ENCODE measurements at regions not wholly inside any gene's neighbourhood (a gene's known extent, or its start where the extent isn't known, plus 50 kb on each side); places are given as distances from the start of the nearest gene placed in this dataset.

DNA sequence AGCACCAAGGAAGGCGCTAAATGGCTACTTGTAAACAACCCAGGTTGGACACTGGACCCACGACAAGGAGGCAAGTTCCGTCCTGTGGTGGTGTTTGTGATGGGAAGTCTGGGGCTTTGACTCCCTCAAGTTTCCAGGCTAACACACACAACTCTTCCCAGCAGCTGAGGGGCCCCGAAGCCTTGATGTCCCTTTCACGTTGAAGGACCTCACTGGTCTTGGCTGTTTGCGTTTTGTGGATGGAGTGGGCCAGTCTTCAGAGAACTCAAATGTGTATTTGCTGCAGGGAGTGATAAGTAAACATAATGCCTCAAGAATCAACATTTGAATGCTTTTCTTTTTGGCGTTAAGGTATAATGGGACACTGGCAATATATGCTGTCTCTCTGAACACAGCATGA is 199.2 kb downstream of the TM9SF2 start:
- Histone ChIP-seq H3K27ac (no peak overlapping the region), H3K4me1 (no peaks in the 10 kb centered on the region), H3K9me3 (no peaks in the 10 kb centered on the region), H3K36me3 (no peaks in the 10 kb centered on the region), H3K4me3 (no peak overlapping the region), H3K27me3 (no peaks in the 10 kb centered on the region)
- DNase-seq, result no peak
- TF ChIP-seq POLR2A (IDR thresholded peaks at IDR 0.05), result no peak
- TF ChIP-seq, protein P1, sequence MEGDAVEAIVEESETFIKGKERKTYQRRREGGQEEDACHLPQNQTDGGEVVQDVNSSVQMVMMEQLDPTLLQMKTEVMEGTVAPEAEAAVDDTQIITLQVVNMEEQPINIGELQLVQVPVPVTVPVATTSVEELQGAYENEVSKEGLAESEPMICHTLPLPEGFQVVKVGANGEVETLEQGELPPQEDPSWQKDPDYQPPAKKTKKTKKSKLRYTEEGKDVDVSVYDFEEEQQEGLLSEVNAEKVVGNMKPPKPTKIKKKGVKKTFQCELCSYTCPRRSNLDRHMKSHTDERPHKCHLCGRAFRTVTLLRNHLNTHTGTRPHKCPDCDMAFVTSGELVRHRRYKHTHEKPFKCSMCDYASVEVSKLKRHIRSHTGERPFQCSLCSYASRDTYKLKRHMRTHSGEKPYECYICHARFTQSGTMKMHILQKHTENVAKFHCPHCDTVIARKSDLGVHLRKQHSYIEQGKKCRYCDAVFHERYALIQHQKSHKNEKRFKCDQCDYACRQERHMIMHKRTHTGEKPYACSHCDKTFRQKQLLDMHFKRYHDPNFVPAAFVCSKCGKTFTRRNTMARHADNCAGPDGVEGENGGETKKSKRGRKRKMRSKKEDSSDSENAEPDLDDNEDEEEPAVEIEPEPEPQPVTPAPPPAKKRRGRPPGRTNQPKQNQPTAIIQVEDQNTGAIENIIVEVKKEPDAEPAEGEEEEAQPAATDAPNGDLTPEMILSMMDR (IDR thresholded peaks at IDR 0.05), result no peak
- intact Hi-C loops (cut with DNase I; ENCODE audit: low total_unique reads), result no loop called here

DNA sequence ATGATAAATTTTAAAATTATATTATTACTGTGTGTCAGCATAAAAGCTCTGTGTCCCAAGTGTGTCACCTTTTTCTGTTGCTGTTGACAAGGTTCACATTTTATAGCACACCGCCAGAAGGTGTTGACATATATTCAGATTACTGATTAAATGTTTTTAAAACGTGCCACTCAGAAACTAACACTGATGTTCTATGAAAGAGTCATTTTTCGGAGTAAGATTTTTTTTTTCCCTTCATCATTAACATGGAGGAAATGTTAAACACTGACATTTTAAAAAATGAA is 197.5 kb downstream of the TM9SF2 start:
- H3K36me3 ChIP-seq, result no peaks in the 10 kb centered on the region
- H3K27me3 ChIP-seq, result no peaks in the 10 kb centered on the region
- H3K9me3 ChIP-seq, result no peaks in the 10 kb centered on the region
- intact Hi-C loops (cut with DNase I; ENCODE audit: low total_unique reads), result no loop called here
- TF ChIP-seq, protein P1 (IDR thresholded peaks at IDR 0.05), result no peak
- no peak for TF ChIP-seq POLR2A (IDR thresholded peaks at IDR 0.05)
- DNase-seq, result no peak
- H3K4me3 ChIP-seq, result no peak overlapping the region
- H3K27ac ChIP-seq, result no peak overlapping the region
- H3K4me1 ChIP-seq, result no peaks in the 10 kb centered on the region

- no peak for DNase-seq
- intact Hi-C loops (cut with DNase I; ENCODE audit: low total_unique reads), result no loop called here
- Histone ChIP-seq H3K9me3 (no peaks in the 10 kb centered on the region), H3K4me1 (no peaks in the 10 kb centered on the region), H3K27ac (no peak overlapping the region), H3K36me3 (no peaks in the 10 kb centered on the region), H3K27me3 (no peaks in the 10 kb centered on the region), H3K4me3 (no peak overlapping the region)
- no peak for TF ChIP-seq POLR2A (IDR thresholded peaks at IDR 0.05)
- TF ChIP-seq, protein P1 (IDR thresholded peaks at IDR 0.05), result no peak
Measured at GRCh38 chr13:99698010-99698815, 196.9 kb downstream of the TM9SF2 start.

DNA sequence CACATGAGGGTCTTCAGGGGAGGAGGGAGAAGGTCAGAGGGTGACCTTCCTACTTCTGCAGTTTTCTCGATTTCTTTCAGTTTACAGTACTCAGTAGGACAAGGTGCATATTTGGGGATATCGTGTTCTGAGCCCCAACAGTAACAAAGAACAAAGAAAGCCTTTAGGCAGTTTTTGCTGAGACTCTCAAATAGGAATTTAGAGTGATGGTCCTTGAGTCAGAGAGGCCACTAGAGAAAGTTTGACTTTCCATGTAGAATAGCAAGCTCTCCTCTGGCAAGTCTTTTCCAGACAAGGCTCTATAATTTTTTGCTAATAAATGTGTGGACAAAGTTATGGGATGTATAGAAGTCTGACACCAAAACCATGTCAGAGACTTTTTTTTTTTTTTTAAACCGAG is 194.6 kb downstream of the TM9SF2 start:
- DNase-seq, result no peak
- Histone ChIP-seq H3K9me3 (no peaks in the 10 kb centered on the region), H3K36me3 (no peaks in the 10 kb centered on the region), H3K4me1 (no peaks in the 10 kb centered on the region), H3K4me3 (no peak overlapping the region), H3K27ac (no peak overlapping the region), H3K27me3 (no peaks in the 10 kb centered on the region)
- TF ChIP-seq, protein P1 (IDR thresholded peaks at IDR 0.05), result no peak
- TF ChIP-seq POLR2A (IDR thresholded peaks at IDR 0.05), result no peak
- intact Hi-C loops (cut with DNase I; ENCODE audit: low total_unique reads), result no loop called here

DNA sequence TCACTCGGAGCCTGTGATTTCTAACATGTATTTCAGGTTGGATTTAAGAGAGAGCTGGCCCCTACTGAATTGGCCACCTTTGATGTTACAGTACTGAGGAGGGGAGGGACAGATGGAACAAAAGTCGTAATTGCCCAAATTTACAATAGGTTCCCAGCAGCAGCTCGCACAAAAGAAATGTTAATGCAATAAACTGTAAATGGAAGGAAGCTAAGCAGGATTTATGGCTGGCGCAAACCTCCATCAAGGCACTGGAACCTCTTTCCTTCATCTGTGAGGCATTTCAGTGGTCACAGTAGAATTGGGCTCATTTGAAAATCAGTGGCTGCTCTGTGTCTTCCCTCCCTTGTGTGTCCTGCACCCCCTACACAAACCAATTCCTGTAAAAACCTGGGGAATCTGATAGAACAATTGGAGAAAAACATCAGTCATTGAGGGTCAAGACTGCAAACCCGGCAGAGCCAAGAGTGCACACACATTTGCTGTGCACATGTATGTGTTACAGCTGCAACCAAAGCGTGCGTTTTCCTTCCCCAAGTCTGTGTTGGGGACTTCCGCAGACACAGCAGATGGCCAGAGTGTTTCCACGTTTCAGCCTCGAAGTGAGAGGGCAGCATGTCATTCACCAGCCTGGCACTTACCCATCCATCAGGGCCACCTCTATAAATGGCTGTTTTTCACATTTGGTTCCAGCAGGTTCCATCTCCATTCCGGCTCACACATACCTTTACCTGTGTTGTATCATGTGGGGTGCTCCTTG is 192.8 kb downstream of the TM9SF2 start:
- no peaks in the 10 kb centered on the region for H3K36me3 ChIP-seq
- no peaks in the 10 kb centered on the region for H3K9me3 ChIP-seq
- no peaks in the 10 kb centered on the region for H3K27me3 ChIP-seq
- no peak for DNase-seq
- TF ChIP-seq, protein P1 (IDR thresholded peaks at IDR 0.05), result no peak
- TF ChIP-seq POLR2A (IDR thresholded peaks at IDR 0.05), result no peak
- no peak overlapping the region for H3K4me3 ChIP-seq
- H3K27ac ChIP-seq, result no peak overlapping the region
- H3K4me1 ChIP-seq, result no peaks in the 10 kb centered on the region
- intact Hi-C loops (cut with DNase I; ENCODE audit: low total_unique reads), result no loop called here

Data from uterus (tissue), 3 donors.